ENCODE measurements at regions not wholly inside any gene's neighbourhood (a gene's known extent, or its start where the extent isn't known, plus 50 kb on each side); places are given as distances from the start of the nearest gene placed in this dataset.

DNA sequence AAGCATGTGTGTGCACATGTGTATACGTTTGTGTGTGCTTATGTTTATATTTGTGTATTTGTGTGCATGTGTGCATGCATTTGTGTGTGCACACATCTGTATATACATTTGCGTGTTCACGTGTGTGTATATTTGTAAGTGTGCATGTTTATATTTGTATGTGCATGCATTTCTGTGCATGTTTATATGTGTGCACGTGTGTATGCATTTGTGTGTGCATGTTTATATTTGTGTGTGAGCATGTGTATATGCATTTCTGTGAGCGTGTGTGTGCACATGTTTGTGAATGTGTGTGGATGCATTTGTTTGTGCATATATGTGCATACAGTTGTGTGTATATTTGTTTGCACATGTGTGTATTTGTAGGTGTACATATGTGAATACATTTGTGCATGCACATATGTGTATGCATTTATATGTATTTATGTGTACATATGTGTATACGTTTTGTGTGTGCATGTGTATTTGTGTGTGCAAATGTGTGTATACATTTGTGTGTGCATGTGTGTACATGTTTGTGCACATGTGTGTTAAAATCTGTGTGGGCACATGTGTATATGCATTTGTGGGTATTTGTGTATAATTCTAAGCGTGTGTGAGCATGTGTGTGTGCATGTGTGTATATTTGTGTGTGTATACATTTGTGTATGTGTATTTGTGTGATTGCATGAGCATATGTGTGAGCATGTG is 140.4 kb upstream of the AFDN start:
- peaks cover 3% of the 10 kb centered on the region for H3K27me3 ChIP-seq (ENCODE audit: control insufficient read depth, extremely low read depth, insufficient read depth, low read length)
- H3K4me3 ChIP-seq (ENCODE audit: control insufficient read depth in 2 of 3, extremely low read depth in 1 of 3, insufficient read depth in 2 of 3, low read depth in 1 of 3, low read length in 3 of 3): no peak overlapping the region
- no peak overlapping the region for H3K27ac ChIP-seq (ENCODE audit: control insufficient read depth, insufficient read depth, low read length)
- no peak for DNase-seq (ENCODE audit: low read depth, low spot score)
- no peak overlapping the region for H2AFZ ChIP-seq (ENCODE audit: control insufficient read depth, low read length)
- TF ChIP-seq CTCF (optimal IDR thresholded peaks at IDR 0.05 in 1 of 3, IDR thresholded peaks at IDR 0.05 in 1 of 3, conservative IDR thresholded peaks at IDR 0.05 in 1 of 3; ENCODE audit: extremely low read depth in 1 of 3, insufficient read depth in 2 of 3, low read length in 3 of 3) (no peak), EZH2 (IDR thresholded peaks at IDR 0.05; ENCODE audit: low read length) (no peak)
- H3K4me1 ChIP-seq (ENCODE audit: control insufficient read depth, extremely low read depth, insufficient read depth, low read length): no peaks in the 10 kb centered on the region
- H3K79me2 ChIP-seq (ENCODE audit: control insufficient read depth, insufficient read depth, low read length): no peaks in the 10 kb centered on the region
- FAIRE-seq: no peak
- no peak overlapping the region for H3K4me2 ChIP-seq (ENCODE audit: control insufficient read depth, extremely low read depth, insufficient read depth, low read depth, low read length)
- no peaks in the 10 kb centered on the region for H3K36me3 ChIP-seq (ENCODE audit: control insufficient read depth in 2 of 2, extremely low read depth in 1 of 2, insufficient read depth in 2 of 2, low read length in 2 of 2)
- H4K20me1 ChIP-seq (ENCODE audit: control insufficient read depth, extremely low read depth, insufficient read depth, low read length): no peaks in the 10 kb centered on the region
- dilution Hi-C loops (cut with MboI; ENCODE audit: extremely low pct_ligation_motif_present, low sequenced_read_pairs): no loop called here
- H3K9me1 ChIP-seq (ENCODE audit: control insufficient read depth, extremely low read depth, insufficient read depth, low read length): no peaks in the 10 kb centered on the region
- H3K9me3 ChIP-seq (ENCODE audit: control insufficient read depth, low read depth, low read length): no peaks in the 10 kb centered on the region
- no peak overlapping the region for H3K9ac ChIP-seq (ENCODE audit: control insufficient read depth, extremely low read depth, insufficient read depth, low read length)

DNA sequence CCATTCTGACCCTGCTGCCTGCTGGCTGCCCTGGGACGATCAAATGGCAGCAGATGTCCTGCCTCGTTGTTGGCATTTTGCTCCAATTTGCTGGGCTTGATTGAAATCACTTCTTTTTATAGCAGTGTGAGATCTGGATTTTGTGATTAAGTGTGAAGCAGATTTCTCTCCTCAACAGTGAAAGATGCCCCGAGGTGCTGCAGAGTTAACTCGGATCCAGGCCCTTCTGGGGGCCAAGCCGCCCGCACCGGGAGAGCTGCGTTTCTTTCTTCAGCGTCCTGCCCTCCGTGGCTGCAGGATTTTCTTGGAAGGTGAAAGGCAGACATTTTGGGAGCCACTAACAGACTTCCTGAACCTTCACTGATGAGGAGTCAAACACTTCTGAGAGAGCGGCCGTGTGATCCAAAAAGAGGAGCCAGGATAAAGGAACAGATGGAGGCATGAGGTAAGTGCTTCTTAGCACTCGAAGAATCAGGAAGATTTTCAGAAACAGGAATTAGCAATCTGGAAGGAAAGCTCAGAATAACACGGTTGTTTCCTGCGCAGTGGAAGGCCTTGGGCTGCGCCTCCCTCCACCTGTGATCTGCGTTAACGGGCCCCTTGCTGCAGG is 139.5 kb upstream of the AFDN start:
- no peaks in the 10 kb centered on the region for H3K79me2 ChIP-seq (ENCODE audit: control insufficient read depth, insufficient read depth, low read length)
- no peaks in the 10 kb centered on the region for H3K4me1 ChIP-seq (ENCODE audit: control insufficient read depth, extremely low read depth, insufficient read depth, low read length)
- H3K9me3 ChIP-seq (ENCODE audit: control insufficient read depth, low read depth, low read length): no peaks in the 10 kb centered on the region
- dilution Hi-C loops (cut with MboI; ENCODE audit: extremely low pct_ligation_motif_present, low sequenced_read_pairs): no loop called here
- H3K4me3 ChIP-seq (ENCODE audit: control insufficient read depth in 2 of 3, extremely low read depth in 1 of 3, insufficient read depth in 2 of 3, low read depth in 1 of 3, low read length in 3 of 3): no peak overlapping the region
- no peak for DNase-seq (ENCODE audit: low read depth, low spot score)
- no peak for FAIRE-seq
- no peaks in the 10 kb centered on the region for H4K20me1 ChIP-seq (ENCODE audit: control insufficient read depth, extremely low read depth, insufficient read depth, low read length)
- H3K4me2 ChIP-seq (ENCODE audit: control insufficient read depth, extremely low read depth, insufficient read depth, low read depth, low read length): no peak overlapping the region
- H3K9me1 ChIP-seq (ENCODE audit: control insufficient read depth, extremely low read depth, insufficient read depth, low read length): no peaks in the 10 kb centered on the region
- H3K9ac ChIP-seq (ENCODE audit: control insufficient read depth, extremely low read depth, insufficient read depth, low read length): no peak overlapping the region
- H2AFZ ChIP-seq (ENCODE audit: control insufficient read depth, low read length): no peak overlapping the region
- no peak overlapping the region for H3K27ac ChIP-seq (ENCODE audit: control insufficient read depth, insufficient read depth, low read length)
- TF ChIP-seq EZH2 (IDR thresholded peaks at IDR 0.05; ENCODE audit: low read length): no peak
- TF ChIP-seq CTCF (optimal IDR thresholded peaks at IDR 0.05 in 1 of 3, IDR thresholded peaks at IDR 0.05 in 1 of 3, conservative IDR thresholded peaks at IDR 0.05 in 1 of 3; ENCODE audit: extremely low read depth in 1 of 3, insufficient read depth in 2 of 3, low read length in 3 of 3): no peak
- H3K27me3 ChIP-seq (ENCODE audit: control insufficient read depth, extremely low read depth, insufficient read depth, low read length): peaks cover 3% of the 10 kb centered on the region
- no peaks in the 10 kb centered on the region for H3K36me3 ChIP-seq (ENCODE audit: control insufficient read depth in 2 of 2, extremely low read depth in 1 of 2, insufficient read depth in 2 of 2, low read length in 2 of 2)

All from keratinocyte (primary cell).